B cell (primary cell): ENCODE measurements at regions not wholly inside any gene's neighbourhood (a gene's known extent, or its start where the extent isn't known, plus 50 kb on each side); places are given as distances from the start of the nearest gene placed in this dataset.

Experiments
- EZH2 ChIP-seq: IDR thresholded peaks from 2 replicates; pipeline ENCODE4 v1.6.1; 2012; ENCODE audit warnings: borderline replicate concordance, low read depth, mild to moderate bottlenecking, moderate library complexity, low read length; ENCODE audit not compliant: insufficient read depth, poor library complexity, severe bottlenecking
- TF ChIP-seq, protein P1 (sequence below): fragments of 200-600 bp; IDR thresholded peaks from one replicate; pipeline ENCODE4 v1.8.0; 2022; ENCODE audit warnings: antibody characterized with exemption, mild to moderate bottlenecking

DNA sequence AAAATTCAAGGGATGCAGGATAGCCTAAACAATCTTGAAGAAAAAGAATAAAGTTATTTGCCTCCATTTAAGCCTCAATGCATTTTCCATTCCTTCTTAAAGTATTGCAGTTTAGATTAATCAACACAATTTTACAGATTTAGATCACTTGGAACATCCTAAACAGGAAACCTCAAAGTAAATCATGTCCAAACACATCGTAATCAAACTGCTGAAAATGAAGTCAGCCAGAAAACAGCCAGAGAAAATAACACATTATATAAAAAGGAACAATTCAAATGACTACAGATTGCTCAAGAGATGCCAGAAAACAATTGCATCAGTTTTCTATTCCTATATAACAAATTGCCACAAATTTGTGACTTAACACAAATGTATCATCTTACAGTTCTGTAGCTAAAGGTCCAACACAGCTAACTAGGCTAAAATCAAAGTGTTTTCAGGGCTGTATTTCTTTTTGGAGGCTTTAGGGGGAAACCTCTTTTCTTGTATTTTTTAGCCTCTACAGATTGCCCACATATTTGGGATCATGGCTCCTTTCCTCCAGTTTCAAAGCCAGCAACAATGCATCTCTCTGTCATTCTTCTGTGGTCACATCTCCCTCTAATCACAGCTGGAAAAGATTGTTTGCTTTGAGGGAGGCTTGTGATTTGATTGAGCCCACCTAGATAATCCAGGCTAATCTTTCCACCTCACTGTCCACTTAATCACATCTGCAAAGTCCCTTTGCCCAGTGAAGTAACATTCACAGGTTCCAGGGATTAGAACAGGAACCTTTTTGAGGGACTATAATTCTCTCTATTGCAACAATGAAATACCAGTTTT is 543.3 kb upstream of the UBE2E2 start:
- TF ChIP-seq, protein P1, sequence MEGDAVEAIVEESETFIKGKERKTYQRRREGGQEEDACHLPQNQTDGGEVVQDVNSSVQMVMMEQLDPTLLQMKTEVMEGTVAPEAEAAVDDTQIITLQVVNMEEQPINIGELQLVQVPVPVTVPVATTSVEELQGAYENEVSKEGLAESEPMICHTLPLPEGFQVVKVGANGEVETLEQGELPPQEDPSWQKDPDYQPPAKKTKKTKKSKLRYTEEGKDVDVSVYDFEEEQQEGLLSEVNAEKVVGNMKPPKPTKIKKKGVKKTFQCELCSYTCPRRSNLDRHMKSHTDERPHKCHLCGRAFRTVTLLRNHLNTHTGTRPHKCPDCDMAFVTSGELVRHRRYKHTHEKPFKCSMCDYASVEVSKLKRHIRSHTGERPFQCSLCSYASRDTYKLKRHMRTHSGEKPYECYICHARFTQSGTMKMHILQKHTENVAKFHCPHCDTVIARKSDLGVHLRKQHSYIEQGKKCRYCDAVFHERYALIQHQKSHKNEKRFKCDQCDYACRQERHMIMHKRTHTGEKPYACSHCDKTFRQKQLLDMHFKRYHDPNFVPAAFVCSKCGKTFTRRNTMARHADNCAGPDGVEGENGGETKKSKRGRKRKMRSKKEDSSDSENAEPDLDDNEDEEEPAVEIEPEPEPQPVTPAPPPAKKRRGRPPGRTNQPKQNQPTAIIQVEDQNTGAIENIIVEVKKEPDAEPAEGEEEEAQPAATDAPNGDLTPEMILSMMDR = no peak
- TF ChIP-seq EZH2 = no peak
